HepG2 (cell line): ENCODE measurements at regions not wholly inside any gene's neighbourhood (a gene's known extent, or its start where the extent isn't known, plus 50 kb on each side); places are given as distances from the start of the nearest gene placed in this dataset.

ENCODE experiments used
- ATAC-seq: fragments of 200-7000 bp; cut with Tn5 transposase; 3 replicates; pipeline ENCODE4 v1.9.1; 2020; ENCODE audit warnings: mild to moderate bottlenecking, moderate library complexity
- BruUV-seq: library from RNA; stranded (reverse); fragments of 400-500 nt; replicated peaks from 2 replicates; lab custom pipeline; 2021; lab: Mats Ljungman, UMichigan
- CTCF ChIA-PET: fragments of 300-600 bp; formaldehyde crosslinking; extraction: SDS; loops from one replicate; lab custom pipeline; 2021; ENCODE audit warnings: low total read pairs, inconsistent platforms, low intra/inter-chr PET ratio; lab: Yijun Ruan, JAX
- POLR2A ChIA-PET: fragments of 350-600 bp; sonication (Branson Sonifier 250); formaldehyde crosslinking; loops from one replicate; lab custom pipeline; 2020; ENCODE audit warnings: antibody characterized with exemption, inconsistent platforms; lab: Yijun Ruan, JAX
- DNase-seq: peaks from one replicate; pipeline ENCODE4 v3.0.0-alpha.2; 2015; ENCODE audit warnings: low spot score
- FAIRE-seq: peaks from 3 replicates; lab custom pipeline; 2011; peaks lifted over from hg19 to GRCh38; lab: Jason Lieb, UNC
- H2AFZ ChIP-seq: one replicate; pipeline ENCODE4 v1.6.1; 2011; ENCODE audit warnings: low read length, inconsistent platforms
- H3K27ac ChIP-seq: fragments of 300-600 bp; 3 replicates; pipeline ENCODE4 v1.8.0; 2011; ENCODE audit warnings: mixed run types, mild to moderate bottlenecking, mixed read lengths, low read length, inconsistent platforms; ENCODE audit not compliant: insufficient read depth; ENCODE audit errors: extremely low read length
- H3K27me3 ChIP-seq, 2 experiments: fragments of 200-600 bp in 1 of 2; 2 replicates in 1 of 2; 3 replicates in 1 of 2; pipeline versions ENCODE4 v1.6.0 to v1.8.0; 2011; ENCODE audit warnings: low read length in 2 of 2, mild to moderate bottlenecking in 2 of 2, moderate library complexity in 2 of 2, inconsistent platforms in 1 of 2; ENCODE audit not compliant: insufficient read depth in 2 of 2, control insufficient read depth in 1 of 2
- H3K36me3 ChIP-seq, 2 experiments: fragments of 200-600 bp in 1 of 2; replicated peaks in 1 of 2; 2 replicates in 1 of 2; 3 replicates in 1 of 2; pipeline versions ENCODE4 v1.5.1 to v1.8.0; 2011; ENCODE audit warnings: low read length in 2 of 2, inconsistent platforms in 1 of 2; ENCODE audit not compliant: insufficient read depth in 2 of 2, control insufficient read depth in 1 of 2
- H3K4me1 ChIP-seq: 2 replicates; pipeline ENCODE4 v1.5.1; 2012; ENCODE audit warnings: low read length, inconsistent platforms; ENCODE audit not compliant: insufficient read depth
- H3K4me2 ChIP-seq: 2 replicates; pipeline ENCODE4 v1.6.0; 2011; ENCODE audit warnings: low read depth, low read length, inconsistent platforms
- H3K4me3 ChIP-seq, 3 experiments: fragments of 200-600 bp in 1 of 3; sonication (generic), shearing (Covaris generic) in 1 of 3; replicated peaks in 1 of 3; 2 replicates each; pipeline ENCODE4 v1.5.1; 2011 to 2016; ENCODE audit warnings: low read length in 3 of 3, inconsistent platforms in 2 of 3, low read depth in 2 of 3, mild to moderate bottlenecking in 2 of 3, control low read depth in 1 of 3, mixed read lengths in 1 of 3; ENCODE audit not compliant: insufficient read depth in 1 of 3
- H3K79me2 ChIP-seq: one replicate; pipeline ENCODE4 v1.6.1; 2011; ENCODE audit warnings: low read length, inconsistent platforms; ENCODE audit not compliant: insufficient read depth
- H3K9ac ChIP-seq: 2 replicates; pipeline ENCODE4 v1.6.0; 2011; ENCODE audit warnings: mild to moderate bottlenecking, low read depth, low read length, inconsistent platforms; ENCODE audit not compliant: insufficient read depth
- H3K9me3 ChIP-seq: 2 replicates; pipeline ENCODE4 v1.5.1; 2012; ENCODE audit warnings: mild to moderate bottlenecking, low read length
- H4K20me1 ChIP-seq: 2 replicates; pipeline ENCODE4 v1.6.0; 2011; ENCODE audit warnings: inconsistent platforms, mild to moderate bottlenecking, low read length, moderate library complexity; ENCODE audit not compliant: insufficient read depth
- FOSL2 ChIP-seq: sonication (generic); formaldehyde crosslinking; IDR thresholded peaks from 2 replicates; pipeline ENCODE4 v1.4.0; 2020; ENCODE audit warnings: missing genetic modification reagents
- HNF4A ChIP-seq: sonication (generic); formaldehyde crosslinking; IDR thresholded peaks from 2 replicates; pipeline ENCODE4 v1.4.0; 2020; ENCODE audit warnings: missing genetic modification reagents
- SIX1 ChIP-seq: sonication (generic); formaldehyde crosslinking; IDR thresholded peaks from 2 replicates; pipeline ENCODE4 v1.4.0; 2020; ENCODE audit warnings: missing genetic modification reagents, borderline replicate concordance
- ZFP36L1 ChIP-seq: sonication (generic); formaldehyde crosslinking; IDR thresholded peaks from 2 replicates; pipeline ENCODE4 v1.8.0; 2022; ENCODE audit warnings: mild to moderate bottlenecking, missing genetic modification reagents, moderate library complexity
- ZFP36L2 ChIP-seq: sonication (generic); formaldehyde crosslinking; IDR thresholded peaks from 2 replicates; pipeline ENCODE4 v1.4.0; 2020; ENCODE audit warnings: missing genetic modification reagents
- ZFP91 ChIP-seq: sonication (generic); formaldehyde crosslinking; IDR thresholded peaks from 2 replicates; pipeline ENCODE4 v1.9.0; 2022; ENCODE audit warnings: missing genetic modification reagents, mild to moderate bottlenecking, borderline replicate concordance
- ZMYM3 ChIP-seq: sonication (generic); formaldehyde crosslinking; IDR thresholded peaks from 2 replicates; pipeline ENCODE4 v1.5.1; 2020; ENCODE audit warnings: mild to moderate bottlenecking, missing genetic modification reagents
- ZNF264 ChIP-seq: sonication (generic); formaldehyde crosslinking; IDR thresholded peaks from 2 replicates; pipeline ENCODE4 v1.4.0; 2020; ENCODE audit warnings: missing genetic modification reagents
- ZNF33A ChIP-seq: sonication (generic); formaldehyde crosslinking; IDR thresholded peaks from 2 replicates; pipeline ENCODE4 v1.5.1; 2020; ENCODE audit warnings: missing genetic modification reagents, mild to moderate bottlenecking, moderate library complexity, borderline replicate concordance
- ZNF362 ChIP-seq: sonication (generic); formaldehyde crosslinking; IDR thresholded peaks from 2 replicates; pipeline ENCODE4 v1.4.0; 2020; ENCODE audit warnings: missing genetic modification reagents, mild to moderate bottlenecking, borderline replicate concordance
- ZNF468 ChIP-seq: sonication (generic); formaldehyde crosslinking; IDR thresholded peaks from 2 replicates; pipeline ENCODE4 v1.8.0; 2022; ENCODE audit warnings: mild to moderate bottlenecking, moderate library complexity, missing genetic modification reagents
- ZNF777 ChIP-seq: sonication (generic); formaldehyde crosslinking; IDR thresholded peaks from 2 replicates; pipeline ENCODE4 v1.4.0; 2020; ENCODE audit warnings: missing genetic modification reagents
- WGBS: methylation state at CpG from one replicate; pipeline ENCODE4 v1.1.6; 2017; ENCODE audit warnings: low lambda C conversion rate; 5-methylcytosine and 5-hydroxymethylcytosine counted together
- in situ Hi-C: cut with HindIII; loops from 2 replicates; pipeline ENCODE4 v1.10.0; 2017; ENCODE audit warnings: low pct_unique_long_range_greater_than_20kb; ENCODE audit not compliant: extremely low pct_ligation_motif_present
- intact Hi-C: fragments of 100-400 bp; cut with micrococcal nuclease; formaldehyde crosslinking; loops from one replicate; pipeline ENCODE4 v1.10.0; 2022; ENCODE audit not compliant: unreplicated experiment

DNA sequence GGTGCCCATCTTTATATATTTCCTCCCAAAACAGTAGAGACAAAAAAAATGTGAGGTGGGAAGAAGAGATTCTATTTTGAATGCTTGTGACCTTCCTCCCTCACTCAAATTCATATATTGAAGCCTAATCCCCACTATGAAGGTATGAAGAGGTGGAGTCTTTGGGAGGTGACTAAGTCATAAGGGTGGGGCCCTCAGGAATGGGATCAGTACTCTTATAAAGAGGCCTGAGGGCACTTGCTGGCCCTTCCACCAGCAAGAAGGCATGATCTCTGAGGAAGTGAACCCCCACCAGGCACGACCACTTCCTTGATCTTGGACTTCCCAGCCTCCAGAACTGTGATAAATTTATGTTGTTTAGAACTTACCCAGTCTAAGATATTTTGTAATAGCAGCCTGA lies 517.2 kb upstream of the CNTNAP2 start (continued):
- TF ChIP-seq ZFP36L1 (CRISPR knock-in tag): no peak
- TF ChIP-seq HNF4A (CRISPR knock-in tag): no peak
- TF ChIP-seq ZFP91 (CRISPR knock-in tag): no peak
- no peak for TF ChIP-seq ZNF362 (CRISPR knock-in tag)
- TF ChIP-seq ZNF264 (CRISPR knock-in tag): no peak
- no peak for TF ChIP-seq ZNF777 (CRISPR knock-in tag)
- TF ChIP-seq FOSL2 (CRISPR knock-in tag): no peak
- TF ChIP-seq ZNF33A (CRISPR knock-in tag): no peak

DNA sequence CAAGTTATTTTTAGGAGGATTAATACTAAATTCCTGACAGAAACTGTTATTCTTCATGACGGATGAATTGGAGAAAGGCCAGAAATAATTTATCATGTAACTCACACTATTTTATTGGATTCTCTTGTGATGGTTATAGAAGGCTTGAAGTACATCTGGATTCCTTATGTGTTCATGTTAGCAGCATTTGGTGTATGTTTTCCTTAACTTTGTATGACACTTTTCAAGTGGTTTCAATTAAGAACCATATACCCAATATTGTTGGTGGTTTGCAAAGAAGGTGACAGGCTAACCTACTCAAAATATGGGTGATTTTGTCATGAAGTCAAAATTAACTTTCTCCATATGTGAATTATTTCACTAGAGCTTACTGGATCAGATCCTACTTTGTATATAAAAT lies 532.2 kb upstream of the CNTNAP2 start:
- H3K4me1 ChIP-seq: no peaks in the 10 kb centered on the region
- TF ChIP-seq SIX1 (CRISPR knock-in tag) (no peak), ZNF468 (CRISPR knock-in tag) (no peak), ZFP36L2 (no peak), ZMYM3 (CRISPR knock-in tag) (no peak)
- TF ChIP-seq, all 625 proteins: peak for 0
- DNase-seq (no peak), FAIRE-seq (no peak), ATAC-seq (no peak)
- intact Hi-C loops: no loop called here
- no peaks in the 10 kb centered on the region for H4K20me1 ChIP-seq
- CTCF ChIA-PET: no interaction called here
- 84% methylated on average over 1 of the region's 1 CpG for WGBS
- peaks cover 76% of the 10 kb centered on the region for H3K9me3 ChIP-seq
- H3K79me2 ChIP-seq: no peaks in the 10 kb centered on the region
- H3K27me3 ChIP-seq: no peaks in the 10 kb centered on the region
- H3K4me3 ChIP-seq: no peak overlapping the region
- no peaks in the 10 kb centered on the region for H3K36me3 ChIP-seq
- H3K4me2 ChIP-seq: no peak overlapping the region
- POLR2A ChIA-PET: no interaction called here
- H3K9ac ChIP-seq: no peak overlapping the region
- in situ Hi-C loops: no loop called here
- H2AFZ ChIP-seq: no peak overlapping the region
- H3K27ac ChIP-seq: no peak overlapping the region
- no TSS peak for BruUV-seq
